GM21526 (cell line): ENCODE measurements at regions not wholly inside any gene's neighbourhood (a gene's known extent, or its start where the extent isn't known, plus 50 kb on each side); places are given as distances from the start of the nearest gene placed in this dataset.

Experiments
- ATAC-seq: cut with Tn5 transposase; IDR thresholded peaks from one replicate; pipeline ENCODE4 v1.9.1; 2021; ENCODE audit warnings: moderate library complexity; ENCODE audit not compliant: unreplicated experiment, low FRiP score

- ATAC-seq = no peak
These were observed 121.1 kb downstream of the HGF start for GRCh38 chr7:81648716-81649115.

GRCh38 chr7:81645435-81645834 is 124.4 kb downstream of the HGF start:
- no peak for ATAC-seq

DNA sequence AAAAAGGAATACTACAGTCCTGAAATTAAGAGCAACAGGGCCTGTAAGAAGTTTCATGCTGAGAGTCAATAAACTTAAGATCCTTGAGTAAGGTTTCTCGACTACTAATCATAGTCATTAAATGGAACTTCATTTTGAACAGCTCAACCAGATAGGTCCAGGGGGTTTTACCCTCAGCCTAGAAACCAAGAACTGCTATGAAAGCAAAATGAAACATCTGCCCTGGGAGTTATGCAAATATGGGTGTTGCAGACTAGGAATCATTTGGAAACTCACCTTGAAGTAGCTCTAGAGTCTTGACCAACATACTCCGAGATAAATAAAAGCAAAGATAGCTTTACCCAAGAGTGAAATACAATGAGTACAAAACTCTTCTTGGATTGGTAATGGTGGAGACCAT is 128.0 kb downstream of the HGF start:
- ATAC-seq = peak; percentile 50

DNA sequence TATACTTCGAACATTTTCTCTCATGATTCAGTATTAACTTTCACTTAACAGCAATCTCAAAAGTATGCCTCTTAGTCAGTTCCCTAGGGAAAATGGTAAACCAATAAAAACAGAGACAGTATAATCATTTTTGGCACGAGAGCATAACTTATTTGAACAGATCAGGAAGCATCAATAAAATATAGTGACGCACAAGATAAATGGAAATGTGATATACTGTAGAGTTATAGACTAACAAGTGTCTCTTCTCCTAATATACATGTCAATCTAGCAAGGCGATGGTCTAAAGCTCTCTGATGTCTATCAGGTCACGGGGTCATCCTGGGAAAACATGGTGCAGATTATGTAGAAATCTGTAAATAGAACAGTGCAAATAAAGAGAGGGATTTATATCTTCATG is 131.6 kb downstream of the HGF start:
- ATAC-seq = no peak

DNA sequence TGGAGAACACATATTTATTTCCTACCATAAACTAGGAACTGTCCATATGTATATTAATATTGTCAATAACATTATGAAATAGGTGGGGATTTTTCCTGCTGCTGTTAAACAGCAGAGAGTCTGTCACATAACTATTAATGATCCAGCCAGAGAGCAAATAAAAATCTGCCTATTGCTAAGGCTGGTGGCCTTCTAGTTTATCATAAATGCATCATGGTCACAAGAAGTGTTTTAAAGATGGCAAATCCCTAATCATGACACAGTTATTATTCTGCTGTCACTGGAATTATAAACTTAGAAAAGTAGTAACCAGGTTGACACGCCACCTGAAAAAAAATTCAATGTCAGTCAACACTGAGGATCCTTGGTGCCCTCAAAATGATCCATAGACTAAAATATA is 132.3 kb downstream of the HGF start:
- ATAC-seq = no peak

DNA sequence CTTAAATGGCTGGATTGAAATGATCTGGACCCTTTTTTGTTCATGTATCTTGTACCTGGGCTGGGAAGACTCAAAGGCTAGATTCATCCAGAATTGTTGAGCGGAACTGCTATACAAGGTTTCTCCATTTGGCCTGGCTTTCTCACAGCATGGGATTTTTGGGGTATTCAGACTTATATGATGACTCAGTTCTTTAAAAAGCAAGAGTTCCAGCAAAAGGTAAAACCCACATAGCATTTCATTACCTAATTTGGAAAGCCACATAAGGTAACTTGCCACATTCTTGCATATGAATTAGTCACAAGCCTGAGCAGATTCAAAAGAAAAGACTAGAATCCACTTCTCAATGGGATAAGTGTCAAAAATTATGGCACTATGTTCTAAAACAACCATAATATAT is 137.4 kb downstream of the HGF start:
- no peak for ATAC-seq

GRCh38 chr7:81630600-81630999 is 139.2 kb downstream of the HGF start:
- ATAC-seq = no peak

- ATAC-seq = no peak
These were observed 140.1 kb downstream of the HGF start for GRCh38 chr7:81629702-81630101.

DNA sequence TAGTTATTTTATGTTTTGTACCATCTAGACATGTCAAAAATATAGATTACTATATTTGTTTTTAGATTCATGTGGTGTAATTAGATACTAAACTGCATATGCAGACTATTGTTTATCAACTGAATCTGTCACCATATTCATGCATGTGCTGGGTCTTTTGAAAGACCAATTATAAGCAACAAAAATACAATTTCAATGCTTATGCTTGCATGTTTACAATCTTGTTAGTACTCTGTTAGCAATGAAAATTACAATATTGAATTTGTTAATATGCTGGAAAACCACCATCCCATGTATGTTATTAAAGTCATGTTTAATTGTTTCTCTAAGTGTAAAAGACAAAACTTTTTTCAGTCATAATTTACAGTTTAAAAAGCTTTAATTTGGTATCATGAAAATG is 140.9 kb downstream of the HGF start:
- no peak for ATAC-seq

- ATAC-seq = no peak
These were observed 142.1 kb downstream of the HGF start for GRCh38 chr7:81627536-81628287.

DNA sequence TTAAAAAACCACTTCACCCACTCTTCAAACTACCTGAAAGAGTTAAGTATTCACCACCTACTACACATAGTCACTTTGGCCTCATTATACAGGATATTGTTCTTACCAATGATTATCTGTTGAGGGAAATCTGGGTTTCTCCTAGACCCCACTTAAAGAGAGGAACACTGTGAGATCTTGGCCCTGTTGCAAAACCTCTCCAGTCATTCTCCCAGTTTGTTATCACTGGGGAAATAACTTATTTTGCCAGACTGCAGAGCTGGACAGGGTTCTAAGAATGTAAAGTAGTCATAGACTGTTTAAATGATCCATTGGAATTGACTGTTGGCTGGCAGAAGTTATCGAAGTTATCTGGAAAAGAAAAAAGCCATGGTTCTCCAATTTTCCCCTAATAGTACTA is 143.8 kb downstream of the HGF start:
- no peak for ATAC-seq

DNA sequence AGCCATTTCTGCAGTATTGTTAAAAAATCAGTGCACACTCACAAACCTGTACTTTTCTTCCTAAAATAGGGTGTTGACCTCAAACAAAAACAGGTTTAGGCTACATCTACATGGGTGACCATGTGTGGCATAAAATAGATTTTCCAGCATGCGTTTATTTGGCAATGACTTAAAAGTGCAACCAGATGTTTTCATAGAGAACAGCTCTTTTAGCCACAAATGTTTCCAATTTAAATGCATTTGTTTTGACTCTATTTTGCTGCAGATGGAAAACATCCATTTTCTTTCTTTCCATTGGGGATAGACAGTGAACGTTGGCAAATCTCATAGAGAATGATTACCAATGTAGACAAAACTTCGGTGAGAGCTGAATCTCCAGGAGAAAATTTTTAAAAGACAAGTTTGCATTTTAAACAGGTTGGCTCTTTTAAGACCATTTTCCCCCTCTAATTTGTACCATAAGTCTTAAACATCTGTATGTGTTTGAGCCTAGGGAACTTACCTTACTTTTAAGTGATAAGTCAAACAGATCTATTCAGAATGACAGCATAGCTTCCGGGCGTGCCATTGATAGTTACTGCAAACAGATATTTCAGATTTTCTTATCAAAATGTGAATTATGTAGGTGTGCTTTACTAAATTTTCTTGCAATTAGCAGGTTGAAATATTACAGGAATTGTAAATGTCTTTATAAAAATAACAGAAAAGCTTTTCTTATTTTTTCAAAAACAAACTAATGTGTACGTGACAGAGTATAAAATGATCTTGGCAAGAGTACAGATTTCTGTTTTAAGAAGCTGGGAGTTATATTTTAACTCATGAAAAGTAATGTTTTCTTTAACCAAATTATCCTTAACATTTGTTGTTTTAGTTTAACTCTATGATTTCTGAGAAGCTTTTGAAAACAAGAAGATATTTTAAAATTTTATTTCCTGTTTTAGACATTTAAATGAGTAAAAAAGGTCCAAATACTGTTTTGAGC is 144.9 kb downstream of the HGF start:
- no peak for ATAC-seq

DNA sequence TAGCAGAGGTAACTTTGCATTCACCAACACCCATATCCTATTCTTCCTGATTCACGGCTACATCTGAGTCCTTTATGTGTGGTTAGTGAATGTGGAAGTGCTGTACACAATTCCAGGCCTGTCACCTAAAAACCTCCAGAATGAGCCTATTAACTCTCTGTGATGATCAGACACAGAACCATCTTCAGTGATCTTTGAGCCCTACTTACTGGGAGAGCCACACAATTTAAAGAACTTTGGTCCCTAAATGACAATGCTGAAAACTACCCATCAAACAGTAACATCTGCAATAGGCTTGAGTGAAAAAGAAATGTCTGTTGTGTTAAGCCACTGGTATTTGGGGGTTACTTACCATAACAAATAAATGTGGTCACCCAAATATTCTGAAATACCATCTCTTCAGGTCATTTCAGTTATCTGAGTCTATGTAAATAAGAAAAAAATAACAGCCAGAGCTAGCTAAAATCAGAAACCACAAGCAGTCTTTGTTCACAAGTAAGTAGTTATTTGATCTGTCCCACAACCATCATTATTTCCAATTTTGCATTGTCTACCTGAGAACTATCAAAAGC is 145.7 kb downstream of the HGF start:
- no peak for ATAC-seq

GRCh38 chr7:81623251-81623855 is 146.5 kb downstream of the HGF start:
- ATAC-seq = no peak

GRCh38 chr7:81621893-81622292 is 148.0 kb downstream of the HGF start:
- ATAC-seq = no peak

GRCh38 chr7:81618396-81619014 is 151.3 kb downstream of the HGF start:
- ATAC-seq = no peak

GRCh38 chr7:81616951-81617350 is 152.9 kb downstream of the HGF start:
- no peak for ATAC-seq

DNA sequence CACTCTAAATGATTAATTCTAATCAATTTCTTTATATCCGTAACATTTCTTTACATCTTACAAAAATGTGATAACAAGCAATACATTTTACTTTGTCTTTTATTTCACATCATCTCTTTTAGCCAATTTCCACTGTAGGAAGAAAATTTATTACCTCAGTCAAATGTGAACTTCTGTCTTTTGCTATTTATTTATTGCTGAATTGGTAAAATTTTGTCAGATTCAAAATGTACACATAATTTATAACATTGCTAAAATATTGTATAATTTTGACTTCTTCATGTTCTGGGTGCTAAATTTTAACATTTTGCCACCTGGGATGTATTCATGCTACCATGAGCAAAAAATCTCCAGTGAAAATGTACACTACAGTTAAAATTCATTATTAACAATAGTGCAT is 158.0 kb downstream of the HGF start:
- ATAC-seq = no peak

DNA sequence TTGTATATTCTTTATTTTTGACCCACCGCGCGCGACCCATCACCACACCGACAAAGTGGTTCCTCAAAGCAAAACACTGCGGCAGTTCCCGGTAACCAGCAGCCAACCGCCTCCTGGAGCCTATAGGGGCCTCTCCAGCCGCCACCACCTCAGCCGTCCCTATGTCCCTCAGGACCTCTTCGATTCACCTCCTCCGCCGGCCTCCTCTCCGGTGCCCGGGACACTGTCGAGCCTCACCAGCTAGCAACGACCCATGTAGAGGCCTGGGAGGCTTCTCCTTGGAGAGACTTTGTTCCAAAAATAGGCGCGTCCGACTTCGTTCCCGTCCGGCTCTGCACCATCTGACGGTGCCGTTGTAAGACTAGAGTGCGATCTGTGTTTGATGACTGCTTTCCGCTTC is 158.8 kb downstream of the HGF start:
- ATAC-seq = no peak

DNA sequence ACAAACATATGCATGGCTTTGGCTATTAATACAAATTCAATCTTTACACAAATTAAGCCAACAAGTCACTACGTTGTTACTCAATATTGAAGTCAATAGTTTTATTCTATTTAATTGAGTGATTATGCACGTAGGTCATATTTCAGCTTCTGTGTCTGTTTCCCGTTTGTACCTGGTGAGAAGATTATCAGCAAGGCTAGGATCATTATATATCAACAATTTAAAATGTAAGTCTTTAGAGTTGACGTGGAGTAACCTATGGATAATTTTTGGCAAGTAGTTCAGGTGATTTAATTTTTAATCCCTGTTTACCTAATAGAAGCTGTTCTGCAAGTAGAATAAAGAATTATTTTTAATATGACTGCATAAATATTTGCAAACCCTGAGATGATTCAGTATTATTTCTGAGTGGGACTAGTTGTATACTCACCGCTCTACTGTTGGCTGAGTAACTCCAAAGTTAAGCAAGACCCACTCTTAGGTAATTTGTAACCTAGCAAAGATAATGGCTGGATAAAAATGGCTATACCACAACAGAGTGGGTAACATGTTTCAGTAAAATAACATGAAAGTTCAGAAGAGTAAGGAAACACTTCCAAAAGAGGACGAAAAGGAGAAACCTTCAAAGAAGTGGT is 161.0 kb downstream of the HGF start:
- ATAC-seq = no peak
